NCI-H1092 (cell line): ENCODE measurements at regions not wholly inside any gene's neighbourhood (a gene's known extent, or its start where the extent isn't known, plus 50 kb on each side); places are given as distances from the start of the nearest gene placed in this dataset.
"Not testable (repeated sequence)": the region's sequence is repeated elsewhere in the genome, so short reads cannot be mapped to it uniquely, and the experiment has no call there.

ENCODE experiments used
- DNase-seq: peaks from one replicate; lab custom pipeline; 2025; lab: John Stamatoyannopoulos, UW

GRCh38 chr18:56316727-56317126, 321.7 kb downstream of the TXNL1 start:
- no peak for DNase-seq

- no peak for DNase-seq
These were observed 323.0 kb downstream of the TXNL1 start for GRCh38 chr18:56315363-56315762.

DNA sequence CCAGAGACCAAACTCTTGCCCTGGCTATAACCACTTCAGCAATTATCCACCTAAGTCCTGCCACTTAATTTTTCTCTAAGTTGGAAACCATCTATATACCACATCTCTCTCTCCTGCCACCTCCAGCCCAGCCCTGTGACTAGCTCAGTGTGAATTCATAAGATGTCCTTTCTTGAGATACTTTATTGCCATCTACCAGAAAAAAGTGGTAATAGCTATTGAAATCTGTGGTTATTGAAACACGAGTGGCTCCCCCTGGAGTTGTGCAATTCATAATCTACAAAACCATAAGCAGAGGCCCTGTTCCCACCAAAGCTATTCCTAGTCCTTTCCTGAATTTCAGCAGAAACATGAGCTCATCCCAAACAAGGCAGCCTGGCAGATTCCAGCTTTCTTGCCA, 324.0 kb downstream of the TXNL1 start:
- DNase-seq = no peak

- no peak for DNase-seq
These were observed 325.6 kb downstream of the TXNL1 start for GRCh38 chr18:56312551-56313335.

GRCh38 chr18:56309104-56309503, 329.3 kb downstream of the TXNL1 start:
- DNase-seq = no peak

DNA sequence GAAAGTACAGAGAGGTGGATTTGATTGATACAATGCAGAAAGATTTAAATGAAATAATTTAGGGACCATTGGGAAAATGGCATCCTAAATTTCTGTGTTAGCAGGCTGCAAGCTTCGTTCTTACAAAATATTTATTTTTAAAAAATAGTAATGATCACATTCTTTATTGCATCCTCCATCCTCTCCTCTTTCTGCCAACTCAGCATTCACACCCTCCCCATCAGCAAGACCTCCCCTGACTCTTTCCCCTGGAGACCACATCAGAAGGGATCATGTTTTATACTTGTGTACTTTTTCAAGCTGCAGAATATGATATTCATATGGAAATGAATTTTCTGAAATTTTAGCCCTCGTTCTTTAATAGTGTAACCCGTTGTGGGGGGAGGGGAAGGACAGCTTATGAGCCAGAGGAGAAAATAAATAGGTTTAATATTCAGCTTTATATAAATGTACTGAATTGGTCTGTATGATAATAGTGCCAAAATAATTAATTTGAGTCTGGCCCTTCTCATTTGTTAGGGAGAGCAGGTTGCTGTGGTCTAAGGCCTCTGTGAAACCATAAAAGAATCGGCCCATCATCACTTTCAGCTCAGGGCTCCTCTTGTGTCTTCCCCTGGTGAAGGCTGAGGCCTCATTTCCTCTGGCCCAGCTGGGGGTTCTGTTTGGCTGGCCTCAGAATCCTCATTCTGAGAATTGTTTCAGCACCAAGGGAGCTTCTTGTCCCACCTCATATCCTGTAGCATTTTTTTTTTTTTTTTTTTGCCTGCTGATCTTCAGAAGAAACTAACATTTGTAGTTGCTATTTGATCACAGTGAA, 330.8 kb downstream of the TXNL1 start:
- DNase-seq = no peak

GRCh38 chr18:56306797-56307196, 331.6 kb downstream of the TXNL1 start:
- no peak for DNase-seq

DNA sequence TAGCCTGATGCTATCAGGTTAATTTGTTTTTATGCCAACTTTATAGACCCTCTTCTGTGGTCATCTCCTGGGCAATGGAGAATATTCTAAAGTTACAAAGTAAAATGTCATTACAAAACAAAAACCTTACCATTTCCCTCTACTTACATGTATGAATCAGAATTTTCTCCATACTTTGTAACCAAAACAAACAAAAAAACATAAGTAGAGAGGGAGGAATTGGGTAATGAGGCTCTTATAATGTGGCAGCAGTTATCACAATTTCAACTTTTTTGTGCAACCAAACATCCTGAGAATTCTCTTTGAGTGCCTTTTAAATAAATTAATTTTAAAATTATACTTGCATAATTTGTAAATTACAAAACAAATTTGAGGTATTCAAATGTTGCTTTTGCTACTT, 332.8 kb downstream of the TXNL1 start:
- DNase-seq = no peak

DNA sequence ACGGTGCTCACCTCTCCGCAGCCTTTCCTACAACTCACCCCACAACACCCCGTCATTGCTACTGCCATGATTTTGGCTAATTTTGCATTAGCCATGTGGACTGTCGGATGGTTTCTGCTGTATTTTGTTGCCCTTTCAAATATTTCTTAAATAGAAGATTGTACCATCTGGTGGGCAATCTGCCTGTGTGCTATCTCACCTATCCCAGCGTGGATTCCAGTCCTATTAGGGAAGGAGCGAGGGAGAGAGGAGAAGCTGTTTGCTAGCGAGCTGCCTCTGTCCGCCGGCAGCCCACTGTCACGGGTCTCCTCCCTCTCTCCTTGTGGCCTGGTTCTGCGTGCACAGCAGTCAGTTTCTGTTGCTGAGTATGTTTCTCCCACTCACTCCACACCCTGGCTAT, 336.2 kb downstream of the TXNL1 start:
- DNase-seq = no peak

GRCh38 chr18:56299740-56300139, 338.7 kb downstream of the TXNL1 start:
- DNase-seq = no peak

DNA sequence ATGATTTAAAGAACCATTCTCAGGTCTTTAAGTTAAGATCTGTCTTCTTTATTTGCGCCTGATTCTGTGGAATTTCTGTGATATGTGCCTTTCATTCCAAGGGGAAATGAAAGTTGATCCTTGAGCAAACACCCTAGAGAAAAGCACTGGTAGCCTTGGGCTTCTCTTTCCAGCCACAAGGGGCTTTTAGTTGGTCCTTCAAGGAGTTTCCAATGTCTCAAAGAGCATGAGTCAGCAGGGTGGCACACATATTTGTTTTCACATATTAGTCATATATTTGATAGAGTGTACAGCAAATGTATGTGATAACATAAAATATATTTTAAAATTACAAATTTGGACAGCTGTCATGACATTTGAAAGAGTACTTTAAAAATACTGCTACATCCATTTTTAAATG, 339.5 kb downstream of the TXNL1 start:
- DNase-seq = no peak

DNA sequence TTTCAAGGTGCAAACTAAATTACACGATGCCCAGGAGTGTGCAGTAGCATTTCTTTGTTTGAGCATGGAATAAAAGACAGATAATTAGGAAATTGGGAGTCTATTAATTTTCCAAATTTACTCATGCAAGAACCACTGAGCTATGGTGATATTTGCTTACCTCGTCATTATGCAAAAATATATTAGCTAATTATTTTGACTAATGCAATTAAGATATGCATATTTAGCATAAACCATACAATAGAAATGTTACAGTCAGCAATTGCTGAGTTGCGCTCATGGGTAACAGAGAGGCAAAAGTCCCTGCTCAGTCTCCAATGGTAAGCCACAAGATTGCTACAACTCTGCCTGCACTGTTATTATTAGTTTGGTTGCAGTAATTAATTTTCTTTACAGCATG, 342.0 kb downstream of the TXNL1 start:
- no peak for DNase-seq

- no peak for DNase-seq
These were observed 343.8 kb downstream of the TXNL1 start for GRCh38 chr18:56294484-56295183.

- DNase-seq = no peak
These were observed 347.1 kb downstream of the TXNL1 start for GRCh38 chr18:56291294-56291693.

DNA sequence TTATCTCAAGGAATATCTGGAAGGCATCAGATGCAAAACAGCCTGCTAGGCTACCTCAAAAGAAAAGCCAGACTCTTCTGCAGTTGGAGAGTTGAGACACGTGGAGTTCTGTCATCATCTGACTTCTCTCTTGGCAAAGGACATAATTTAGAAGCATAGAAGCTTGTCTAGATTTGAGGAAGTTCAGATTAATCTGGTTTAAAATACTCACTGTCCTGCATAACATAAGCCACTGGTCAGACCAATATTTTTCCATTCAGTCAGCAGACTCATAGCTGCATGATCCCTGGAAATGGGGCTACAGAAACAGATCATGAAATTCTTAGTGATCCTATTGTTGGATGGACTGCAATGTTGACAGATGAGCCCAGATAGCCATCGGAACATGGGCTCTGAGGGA, 349.0 kb downstream of the TXNL1 start:
- no peak for DNase-seq

DNA sequence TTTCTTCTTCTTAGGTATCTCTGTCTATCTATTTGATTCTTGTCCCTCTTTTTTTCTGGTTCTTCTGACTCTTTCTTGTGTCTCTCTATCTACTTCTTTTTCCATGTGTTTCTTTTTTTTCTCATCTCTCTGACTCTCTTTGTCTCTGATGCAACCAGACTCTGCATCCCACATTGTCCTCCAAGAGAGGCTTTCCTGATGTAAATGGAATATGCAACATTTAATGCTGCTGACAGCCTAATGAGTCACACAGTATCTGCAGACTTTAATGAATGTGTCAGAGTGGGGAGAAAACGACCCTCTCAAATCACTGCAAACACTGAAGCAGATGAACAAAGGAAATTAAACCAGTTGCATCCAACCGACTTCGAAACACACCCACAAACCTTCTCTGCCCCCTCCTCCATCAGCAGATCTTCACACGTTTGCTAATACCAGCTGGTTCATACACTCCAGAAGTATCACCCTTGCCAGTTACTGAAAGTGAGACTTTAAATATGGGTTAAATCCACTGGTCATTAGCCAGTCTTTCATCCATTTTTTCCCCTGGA, 351.5 kb downstream of the TXNL1 start:
- no peak for DNase-seq

GRCh38 chr18:56285387-56286065, 352.9 kb downstream of the TXNL1 start:
- no peak for DNase-seq

DNA sequence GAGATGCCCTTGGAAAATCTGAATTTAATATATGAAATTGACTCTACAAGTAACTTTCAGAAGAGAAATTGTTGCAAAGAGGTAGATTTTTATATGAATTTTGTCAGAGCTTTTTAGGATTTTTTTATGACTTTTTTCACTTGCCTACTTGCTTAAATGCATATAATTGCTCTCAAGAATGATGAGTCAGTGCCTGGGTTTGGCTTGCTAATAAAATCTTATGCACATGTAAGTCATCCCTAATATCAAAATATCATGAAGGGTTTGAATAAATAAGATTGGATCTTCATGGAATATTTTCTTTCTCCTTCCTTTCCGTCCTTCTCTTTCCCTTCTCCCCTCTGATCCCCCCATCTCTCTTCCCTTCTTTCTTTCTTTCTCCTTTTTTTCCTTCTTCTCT, 354.1 kb downstream of the TXNL1 start:
- no peak for DNase-seq

GRCh38 chr18:56283316-56283715, 355.1 kb downstream of the TXNL1 start:
- DNase-seq = no peak

GRCh38 chr18:56282234-56283104, 355.9 kb downstream of the TXNL1 start:
- DNase-seq = no peak

GRCh38 chr18:56279816-56280215, 358.6 kb downstream of the TXNL1 start:
- DNase-seq = not testable (repeated sequence)
